Endothelial cell (in vitro differentiated cells): ENCODE measurements at regions not wholly inside any gene's neighbourhood (a gene's known extent, or its start where the extent isn't known, plus 50 kb on each side); places are given as distances from the start of the nearest gene placed in this dataset.

Experiments
- DNase-seq: peaks from one replicate; pipeline ENCODE4 v3.0.0; 2021; ENCODE audit warnings: low spot score
- H3K27ac Mint-ChIP-seq: one replicate; pipeline ENCODE4 v1.8.0; 2021; ENCODE audit warnings: mixed read lengths, inconsistent platforms; ENCODE audit not compliant: unreplicated experiment
- H3K27me3 Mint-ChIP-seq: one replicate; pipeline ENCODE4 v1.8.0; 2021; ENCODE audit warnings: mild to moderate bottlenecking, moderate library complexity, mixed read lengths, inconsistent platforms; ENCODE audit not compliant: unreplicated experiment
- H3K36me3 Mint-ChIP-seq: one replicate; pipeline ENCODE4 v1.8.0; 2021; ENCODE audit warnings: mild to moderate bottlenecking, low read depth, mixed read lengths, inconsistent platforms; ENCODE audit not compliant: unreplicated experiment
- H3K4me1 Mint-ChIP-seq: one replicate; pipeline ENCODE4 v1.8.0; 2021; ENCODE audit warnings: mild to moderate bottlenecking, mixed read lengths, inconsistent platforms; ENCODE audit not compliant: unreplicated experiment
- H3K4me3 Mint-ChIP-seq: one replicate; pipeline ENCODE4 v1.8.0; 2021; ENCODE audit warnings: mild to moderate bottlenecking, mixed read lengths, inconsistent platforms; ENCODE audit not compliant: unreplicated experiment
- H3K9me3 Mint-ChIP-seq: one replicate; pipeline ENCODE4 v1.8.0; 2021; ENCODE audit warnings: mixed read lengths, inconsistent platforms; ENCODE audit not compliant: unreplicated experiment
- CTCF ChIP-seq: fragments of 200-600 bp; sonication (generic); IDR thresholded peaks from one replicate; pipeline ENCODE4 v1.5.0; 2021; ENCODE audit warnings: antibody characterized with exemption; ENCODE audit not compliant: unreplicated experiment

- Mint-ChIP-seq H3K4me3 (no peak overlapping the region), H3K27me3 (peaks cover 9% of the 10 kb centered on the region), H3K9me3 (no peaks in the 10 kb centered on the region), H3K36me3 (no peaks in the 10 kb centered on the region), H3K4me1 (peaks cover 6% of the 10 kb centered on the region), H3K27ac (no peak overlapping the region)
- TF ChIP-seq CTCF: no peak
- DNase-seq: no peak
These were observed 368.4 kb downstream of the THBS2 start for GRCh38 chr6:168885196-168885595.

GRCh38 chr6:168884646-168885086 is 369.0 kb downstream of the THBS2 start:
- Mint-ChIP-seq H3K36me3 (no peaks in the 10 kb centered on the region), H3K27me3 (peaks cover 9% of the 10 kb centered on the region), H3K4me3 (no peak overlapping the region), H3K4me1 (peaks cover 6% of the 10 kb centered on the region), H3K27ac (no peak overlapping the region), H3K9me3 (no peaks in the 10 kb centered on the region)
- peak; percentile 96 for DNase-seq
- peak; percentile 91 for TF ChIP-seq CTCF

GRCh38 chr6:168884050-168884645 is 369.5 kb downstream of the THBS2 start:
- H3K27me3 Mint-ChIP-seq: peaks cover 9% of the 10 kb centered on the region
- H3K36me3 Mint-ChIP-seq: no peaks in the 10 kb centered on the region
- TF ChIP-seq CTCF: no peak
- no peak overlapping the region for H3K4me3 Mint-ChIP-seq
- no peak for DNase-seq
- no peak overlapping the region for H3K27ac Mint-ChIP-seq
- peaks cover 6% of the 10 kb centered on the region for H3K4me1 Mint-ChIP-seq
- no peaks in the 10 kb centered on the region for H3K9me3 Mint-ChIP-seq

- Mint-ChIP-seq H3K27me3 (peaks cover 7% of the 10 kb centered on the region), H3K4me1 (peaks cover 6% of the 10 kb centered on the region), H3K36me3 (no peaks in the 10 kb centered on the region), H3K4me3 (no peak overlapping the region), H3K27ac (no peak overlapping the region), H3K9me3 (no peaks in the 10 kb centered on the region)
- DNase-seq: no peak
- TF ChIP-seq CTCF: no peak
These were observed 370.1 kb downstream of the THBS2 start for GRCh38 chr6:168883410-168884049.

GRCh38 chr6:168880271-168880670 is 373.4 kb downstream of the THBS2 start:
- Mint-ChIP-seq H3K27me3 (peaks cover 7% of the 10 kb centered on the region), H3K27ac (no peak overlapping the region), H3K4me1 (peaks cover 6% of the 10 kb centered on the region), H3K9me3 (no peaks in the 10 kb centered on the region), H3K4me3 (no peak overlapping the region), H3K36me3 (no peaks in the 10 kb centered on the region)
- TF ChIP-seq CTCF: no peak
- no peak for DNase-seq
